ENCODE measurements at regions not wholly inside any gene's neighbourhood (a gene's known extent, or its start where the extent isn't known, plus 50 kb on each side); places are given as distances from the start of the nearest gene placed in this dataset.
"Not testable (repeated sequence)": the region's sequence is repeated elsewhere in the genome, so short reads cannot be mapped to it uniquely, and the experiment has no call there.

DNA sequence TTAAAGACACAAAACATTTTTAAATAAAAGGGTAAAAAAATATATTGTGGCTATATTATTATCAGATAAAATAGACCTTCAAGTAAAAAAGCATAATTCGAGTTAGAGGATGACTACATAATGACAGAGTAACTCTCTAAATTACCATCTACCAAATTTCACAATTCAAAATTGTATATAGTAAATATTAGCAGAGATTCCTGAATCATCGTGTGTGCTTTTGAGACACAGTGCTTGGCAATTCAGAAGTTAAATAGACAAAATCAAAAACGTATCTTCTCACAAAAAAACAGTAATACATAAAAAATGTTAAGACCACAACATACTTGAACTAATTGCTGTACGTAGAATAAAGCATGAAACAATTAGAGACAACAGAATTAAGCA lies 110.4 kb downstream of the AHR start:
- H3K27me3 ChIP-seq (ENCODE audit: insufficient read depth, low read length, poor library complexity, severe bottlenecking): no peaks in the 10 kb centered on the region
- no peak overlapping the region for H3K4me3 ChIP-seq (ENCODE audit: low read length)
- POLR2A ChIA-PET: no interaction called here
- no peaks in the 10 kb centered on the region for H3K36me3 Mint-ChIP-seq
- H3K9me3 ChIP-seq (ENCODE audit: low read length): no peaks in the 10 kb centered on the region
- no peak overlapping the region for H3K4me3 Mint-ChIP-seq
- CTCF ChIA-PET: no interaction called here
- peaks cover 0 to 4% of the 10 kb centered on the region in 2 donors for H3K27me3 Mint-ChIP-seq
- DNase-seq: no peak
- no peaks in the 10 kb centered on the region for H3K4me1 Mint-ChIP-seq
- H3K27ac ChIP-seq (ENCODE audit: low read depth, low read length): no peak overlapping the region
- no peaks in the 10 kb centered on the region for H3K4me1 ChIP-seq (ENCODE audit: insufficient read depth, low read length)
- H3K27ac Mint-ChIP-seq: no peak overlapping the region
- no peaks in the 10 kb centered on the region for H3K36me3 ChIP-seq (ENCODE audit: insufficient read depth, low read length)
- H3K9me3 Mint-ChIP-seq: no peaks in the 10 kb centered on the region

DNA sequence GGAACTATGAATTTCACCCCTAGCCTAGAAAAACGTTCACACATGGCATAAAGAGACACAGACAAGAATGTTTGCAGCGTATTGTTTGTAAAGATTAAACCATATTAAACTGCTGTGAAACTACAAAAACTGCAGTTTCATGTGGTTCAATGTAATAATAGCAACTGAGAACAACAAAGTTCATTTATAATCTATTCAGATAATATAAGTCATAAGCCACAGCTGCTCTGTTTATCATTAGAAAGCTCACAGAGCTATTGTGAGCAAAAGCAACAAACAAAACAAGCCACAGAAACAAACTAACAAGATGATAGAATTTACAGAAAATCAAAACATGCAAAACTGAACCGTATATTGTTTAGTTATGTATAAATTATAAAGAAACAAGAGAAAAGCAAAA lies 113.5 kb downstream of the AHR start:
- Mint-ChIP-seq H3K9me3 (no peaks in the 10 kb centered on the region), H3K27me3 (no peaks in the 10 kb centered on the region), H3K27ac (no peak overlapping the region), H3K4me3 (no peak overlapping the region), H3K36me3 (no peaks in the 10 kb centered on the region), H3K4me1 (no peaks in the 10 kb centered on the region)
- POLR2A ChIA-PET: no interaction called here
- H3K9me3 ChIP-seq (ENCODE audit: low read length): no peaks in the 10 kb centered on the region
- DNase-seq: no peak
- no peaks in the 10 kb centered on the region for H3K36me3 ChIP-seq (ENCODE audit: insufficient read depth, low read length)
- no peaks in the 10 kb centered on the region for H3K4me1 ChIP-seq (ENCODE audit: insufficient read depth, low read length)
- CTCF ChIA-PET: interaction anchor here (1.7 kb wide), 1 partner anchor 9 kb away, joined by 4 read pairs; no protein-coding TSS in a partner anchor
- no peak overlapping the region for H3K4me3 ChIP-seq (ENCODE audit: low read length)
- no peak overlapping the region for H3K27ac ChIP-seq (ENCODE audit: low read depth, low read length)
- H3K27me3 ChIP-seq (ENCODE audit: insufficient read depth, low read length, poor library complexity, severe bottlenecking): no peaks in the 10 kb centered on the region

DNA sequence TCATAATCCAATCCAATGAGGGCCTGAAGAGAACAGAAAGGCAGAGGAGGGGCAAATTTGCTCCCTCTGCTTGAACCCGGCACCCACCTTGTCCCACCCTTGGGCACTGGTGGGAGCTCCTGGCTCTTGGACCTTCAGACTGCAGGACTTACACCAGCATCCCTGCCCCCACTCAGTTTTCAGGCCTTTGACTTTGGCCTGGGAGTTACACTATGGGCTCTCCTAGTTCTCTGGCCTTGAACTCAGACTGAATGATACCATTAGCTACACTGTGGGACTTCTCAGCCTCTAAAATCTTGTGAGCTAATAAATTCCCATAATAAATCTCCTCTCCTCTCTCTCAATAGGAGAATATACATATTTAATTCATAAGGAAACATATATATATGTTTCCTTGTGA lies 114.4 kb downstream of the AHR start:
- Histone ChIP-seq H3K9me3 (ENCODE audit: low read length) (no peaks in the 10 kb centered on the region), H3K27ac (ENCODE audit: low read depth, low read length) (no peak overlapping the region), H3K36me3 (ENCODE audit: insufficient read depth, low read length) (no peaks in the 10 kb centered on the region), H3K27me3 (ENCODE audit: insufficient read depth, low read length, poor library complexity, severe bottlenecking) (no peaks in the 10 kb centered on the region), H3K4me1 (ENCODE audit: insufficient read depth, low read length) (no peaks in the 10 kb centered on the region), H3K4me3 (ENCODE audit: low read length) (no peak overlapping the region)
- Mint-ChIP-seq H3K9me3 (no peaks in the 10 kb centered on the region), H3K27ac (no peak overlapping the region), H3K4me1 (no peaks in the 10 kb centered on the region), H3K36me3 (no peaks in the 10 kb centered on the region), H3K27me3 (no peaks in the 10 kb centered on the region), H3K4me3 (no peak overlapping the region)
- CTCF ChIA-PET: interaction anchor here (1.7 kb wide), 1 partner anchor 10 kb away, joined by 4 read pairs; no protein-coding TSS in a partner anchor
- POLR2A ChIA-PET: no interaction called here
- DNase-seq: no peak

DNA sequence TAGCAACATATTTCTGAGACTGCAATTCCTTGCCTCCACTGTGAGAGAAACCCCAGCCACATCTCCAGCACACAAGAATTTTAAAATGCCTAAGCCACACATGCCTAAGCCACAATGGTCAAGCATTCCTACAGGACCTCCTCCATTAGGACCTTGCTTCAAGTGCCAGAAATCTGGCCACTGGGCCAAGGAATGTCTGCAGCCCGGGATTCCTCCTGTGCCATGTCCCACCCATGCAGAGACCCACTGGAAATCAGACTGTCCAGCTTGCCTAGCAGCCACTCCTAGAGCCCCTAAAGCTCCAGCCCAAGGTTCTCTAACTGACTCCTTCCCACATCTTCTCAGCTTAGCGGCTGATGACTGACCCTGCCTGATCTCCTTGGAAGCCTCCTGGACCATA lies 117.5 kb downstream of the AHR start:
- Mint-ChIP-seq H3K4me1 (no peaks in the 10 kb centered on the region), H3K9me3 (no peaks in the 10 kb centered on the region), H3K27ac (no peak overlapping the region), H3K4me3 (no peak overlapping the region), H3K27me3 (no peaks in the 10 kb centered on the region), H3K36me3 (no peaks in the 10 kb centered on the region)
- ChIA-PET POLR2A (no interaction called here), CTCF (no interaction called here)
- H3K36me3 ChIP-seq (ENCODE audit: insufficient read depth, low read length): no peaks in the 10 kb centered on the region
- no peak overlapping the region for H3K27ac ChIP-seq (ENCODE audit: low read depth, low read length)
- no peaks in the 10 kb centered on the region for H3K9me3 ChIP-seq (ENCODE audit: low read length)
- no peak for DNase-seq
- no peak overlapping the region for H3K4me3 ChIP-seq (ENCODE audit: low read length)
- H3K4me1 ChIP-seq (ENCODE audit: insufficient read depth, low read length): no peaks in the 10 kb centered on the region
- H3K27me3 ChIP-seq (ENCODE audit: insufficient read depth, low read length, poor library complexity, severe bottlenecking): no peaks in the 10 kb centered on the region

DNA sequence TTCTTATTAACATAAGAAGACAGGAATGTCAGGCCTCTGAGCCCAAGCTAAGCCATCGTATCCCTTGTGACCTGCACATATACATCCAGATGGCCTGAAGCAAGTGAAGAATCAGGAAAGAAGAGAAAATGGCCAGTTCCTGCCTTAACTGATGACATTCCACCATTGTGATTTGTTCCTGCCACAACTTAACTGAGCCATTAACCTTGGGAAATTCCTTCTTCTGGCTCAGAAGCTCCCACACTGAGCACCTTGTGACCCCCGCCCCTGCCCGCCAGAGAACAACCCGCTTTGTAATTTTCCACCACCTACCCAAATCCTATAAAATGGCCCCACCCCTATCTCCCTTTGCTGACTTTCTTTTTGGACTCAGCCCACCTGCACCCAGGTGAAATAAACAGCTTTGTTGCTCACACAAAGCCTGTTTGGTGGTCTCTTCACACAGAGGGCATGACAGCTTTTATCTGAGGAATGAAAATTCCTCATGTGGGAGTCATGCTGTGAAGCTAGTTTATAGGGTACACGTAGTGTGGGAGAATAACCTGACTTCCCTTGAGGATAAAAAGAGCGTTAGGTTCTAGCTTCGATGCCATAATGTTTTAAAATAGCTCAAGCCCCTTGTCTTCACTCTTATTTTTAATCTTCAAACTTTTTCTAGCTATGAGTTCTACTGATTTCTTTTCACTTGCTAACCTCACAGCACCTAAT lies 122.0 kb downstream of the AHR start:
- H3K27me3 ChIP-seq (ENCODE audit: insufficient read depth, low read length, poor library complexity, severe bottlenecking); H3K4me1 ChIP-seq (ENCODE audit: insufficient read depth, low read length); CTCF ChIA-PET; POLR2A ChIA-PET; H3K27ac ChIP-seq (ENCODE audit: low read depth, low read length); H3K36me3 Mint-ChIP-seq; H3K27ac Mint-ChIP-seq; H3K4me3 Mint-ChIP-seq; H3K9me3 Mint-ChIP-seq; DNase-seq; H3K4me1 Mint-ChIP-seq; H3K36me3 ChIP-seq (ENCODE audit: insufficient read depth, low read length); H3K4me3 ChIP-seq (ENCODE audit: low read length); H3K9me3 ChIP-seq (ENCODE audit: low read length); H3K27me3 Mint-ChIP-seq: not testable (repeated sequence)

DNA sequence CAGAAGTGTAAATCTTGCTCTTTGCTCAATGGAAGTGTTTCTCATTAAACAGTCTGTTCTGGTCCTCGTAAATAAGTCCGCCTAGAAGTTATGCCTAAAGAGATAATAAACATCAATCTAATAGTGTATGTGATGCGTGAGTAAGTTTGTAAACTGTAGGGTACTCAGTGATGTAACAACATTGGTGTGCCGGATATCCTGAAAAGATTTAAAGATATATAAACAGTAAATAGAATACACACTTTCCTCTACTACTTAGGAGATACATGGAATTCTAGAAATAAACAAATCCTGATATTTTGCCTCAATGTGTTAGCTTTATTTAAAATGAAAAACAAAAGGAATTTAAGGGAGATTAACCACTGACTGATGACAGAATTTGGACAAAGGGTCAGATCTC lies 123.5 kb downstream of the AHR start:
- Mint-ChIP-seq H3K4me3 (no peak overlapping the region), H3K27me3 (peaks cover 3% of the 10 kb centered on the region in 2 donors), H3K4me1 (no peaks in the 10 kb centered on the region), H3K9me3 (peaks cover 0 to 10% (median 0%) of the 10 kb centered on the region in 5 donors), H3K36me3 (no peaks in the 10 kb centered on the region), H3K27ac (no peak overlapping the region)
- Histone ChIP-seq H3K4me1 (ENCODE audit: insufficient read depth, low read length) (no peaks in the 10 kb centered on the region), H3K36me3 (ENCODE audit: insufficient read depth, low read length) (no peaks in the 10 kb centered on the region), H3K27ac (ENCODE audit: low read depth, low read length) (no peak overlapping the region), H3K27me3 (ENCODE audit: insufficient read depth, low read length, poor library complexity, severe bottlenecking) (no peaks in the 10 kb centered on the region), H3K9me3 (ENCODE audit: low read length) (no peaks in the 10 kb centered on the region), H3K4me3 (ENCODE audit: low read length) (no peak overlapping the region)
- ChIA-PET POLR2A (no interaction called here), CTCF (no interaction called here)
- no peak for DNase-seq

DNA sequence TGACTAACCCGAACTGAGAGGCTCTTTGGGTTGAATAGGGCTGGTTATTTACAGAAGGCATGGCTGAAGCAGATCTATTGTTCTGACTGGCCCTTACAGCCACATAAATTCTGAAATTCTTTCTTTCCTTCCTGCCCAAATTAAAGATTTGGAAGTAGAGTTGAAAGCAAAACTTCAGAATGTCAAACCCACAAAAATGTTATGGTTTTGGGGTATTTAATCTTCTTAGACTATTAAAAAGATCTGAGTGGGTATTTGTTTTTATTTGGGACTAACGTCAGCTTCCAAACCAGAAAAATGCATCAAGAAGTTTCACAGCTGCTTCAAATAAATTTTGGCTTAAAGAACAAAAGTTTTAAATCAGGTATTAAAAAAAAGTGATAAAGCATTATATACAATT lies 124.5 kb downstream of the AHR start:
- no peaks in the 10 kb centered on the region for H3K9me3 ChIP-seq (ENCODE audit: low read length)
- no peaks in the 10 kb centered on the region for H3K4me1 ChIP-seq (ENCODE audit: insufficient read depth, low read length)
- H3K4me3 ChIP-seq (ENCODE audit: low read length): no peak overlapping the region
- ChIA-PET CTCF (no interaction called here), POLR2A (no interaction called here)
- Mint-ChIP-seq H3K36me3 (peaks cover 0 to 3% (median 0%) of the 10 kb centered on the region in 3 donors), H3K27ac (no peak overlapping the region), H3K4me1 (no peaks in the 10 kb centered on the region), H3K27me3 (peaks cover 3% of the 10 kb centered on the region in 2 donors), H3K9me3 (peaks cover 3 to 12% (median 4%) of the 10 kb centered on the region in 5 donors), H3K4me3 (no peak overlapping the region)
- H3K36me3 ChIP-seq (ENCODE audit: insufficient read depth, low read length): no peaks in the 10 kb centered on the region
- DNase-seq: no peak
- H3K27me3 ChIP-seq (ENCODE audit: insufficient read depth, low read length, poor library complexity, severe bottlenecking): no peaks in the 10 kb centered on the region
- no peak overlapping the region for H3K27ac ChIP-seq (ENCODE audit: low read depth, low read length)

DNA sequence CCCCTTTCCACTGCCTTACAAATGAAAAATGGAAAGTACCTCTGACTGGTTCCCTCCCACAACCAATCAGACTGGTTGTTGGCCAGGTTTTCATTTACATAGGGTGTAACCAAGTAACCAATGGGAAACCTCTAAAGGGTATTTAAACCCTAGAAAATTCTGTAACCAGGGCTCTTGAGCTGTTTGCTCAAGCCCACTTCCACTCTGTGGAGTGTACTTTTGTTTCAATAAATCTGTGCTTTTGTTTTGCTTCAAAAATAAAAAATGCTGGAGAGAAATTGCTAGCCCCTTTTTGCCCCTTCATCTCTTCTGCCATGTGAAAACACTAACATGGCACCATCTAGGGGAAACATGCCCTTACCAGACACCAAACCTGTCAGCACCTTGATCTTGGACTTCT lies 129.5 kb downstream of the AHR start:
- Histone ChIP-seq H3K36me3 (ENCODE audit: insufficient read depth, low read length) (no peaks in the 10 kb centered on the region), H3K9me3 (ENCODE audit: low read length) (no peaks in the 10 kb centered on the region), H3K27me3 (ENCODE audit: insufficient read depth, low read length, poor library complexity, severe bottlenecking) (no peaks in the 10 kb centered on the region), H3K27ac (ENCODE audit: low read depth, low read length) (no peak overlapping the region), H3K4me3 (ENCODE audit: low read length) (no peak overlapping the region), H3K4me1 (ENCODE audit: insufficient read depth, low read length) (no peaks in the 10 kb centered on the region)
- Mint-ChIP-seq H3K27me3 (peaks cover 3% of the 10 kb centered on the region in 2 donors), H3K4me1 (no peaks in the 10 kb centered on the region), H3K27ac (no peak overlapping the region), H3K36me3 (peaks cover 0 to 6% (median 0%) of the 10 kb centered on the region in 3 donors), H3K9me3 (peaks cover 11 to 18% (median 16%) of the 10 kb centered on the region in 5 donors), H3K4me3 (no peak overlapping the region)
- no peak for DNase-seq
- ChIA-PET CTCF (interaction anchor here (1.0 kb wide), 1 partner anchor 16 kb away, joined by 3 read pairs; no protein-coding TSS in a partner anchor), POLR2A (no interaction called here)

Measured in CD8-positive, alpha-beta memory T cell (primary cell).